HG02973 (cell line): ENCODE measurements at regions not wholly inside any gene's neighbourhood (a gene's known extent, or its start where the extent isn't known, plus 50 kb on each side); places are given as distances from the start of the nearest gene placed in this dataset.
"Not testable (repeated sequence)": the region's sequence is repeated elsewhere in the genome, so short reads cannot be mapped to it uniquely, and the experiment has no call there.

Source experiments
- ATAC-seq: cut with Tn5 transposase; IDR thresholded peaks from one replicate; pipeline ENCODE4 v1.9.1; 2021; ENCODE audit warnings: moderate library complexity; ENCODE audit not compliant: unreplicated experiment

- ATAC-seq, result no peak
Measured at GRCh38 chr3:80374423-80374822, 606.6 kb upstream of the ROBO1 start.

DNA sequence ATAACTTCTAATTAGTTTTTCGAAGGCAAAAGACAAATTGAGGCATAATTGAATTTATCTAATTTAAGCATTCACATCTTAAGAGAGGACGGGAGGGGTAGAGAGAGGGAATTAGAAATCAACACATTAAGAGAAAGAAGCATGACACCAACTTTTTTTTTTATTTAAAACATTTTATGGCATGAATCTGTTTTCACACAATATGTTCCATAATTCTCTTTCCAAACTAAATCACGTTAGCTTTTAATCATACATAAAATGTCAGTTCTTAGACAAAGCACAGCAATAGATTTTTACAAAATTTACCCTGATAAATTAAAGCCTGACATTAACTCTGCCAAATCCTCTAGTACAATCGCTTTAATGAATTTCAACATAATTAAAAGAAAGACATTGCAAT, 600.8 kb upstream of the ROBO1 start:
- ATAC-seq, result no peak

DNA sequence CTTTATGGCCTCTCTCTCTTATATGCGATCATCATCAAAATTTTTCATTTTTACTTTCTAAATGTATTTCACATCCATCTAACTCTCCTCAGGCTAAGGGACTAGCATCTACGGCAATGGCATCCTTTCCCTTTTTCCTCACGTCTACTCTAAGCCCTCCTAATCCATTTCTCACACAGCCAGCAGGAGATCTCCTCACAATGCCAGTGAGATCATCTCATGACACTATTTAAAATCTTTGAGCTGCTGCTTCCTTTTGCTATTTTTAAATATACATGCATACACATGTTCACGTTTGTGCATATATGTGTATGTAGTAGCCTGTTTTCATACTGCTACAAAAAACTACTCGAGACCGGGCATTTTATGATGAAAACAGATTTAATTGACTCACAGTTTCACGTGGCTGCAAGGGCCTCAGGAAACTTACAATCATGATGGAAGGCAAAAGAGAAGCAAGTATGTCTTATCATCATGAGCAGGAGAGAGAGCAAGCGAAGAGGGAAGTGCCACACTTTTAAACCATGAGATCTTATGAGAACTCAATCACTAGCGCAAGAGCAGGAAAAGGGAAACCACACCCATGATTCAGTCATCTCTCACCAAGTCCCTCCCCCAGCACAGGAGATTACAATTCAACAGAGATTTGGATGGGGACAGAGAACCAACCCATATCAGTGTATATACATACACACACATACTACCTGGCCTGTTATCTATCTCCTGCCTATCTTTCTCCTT, 599.2 kb upstream of the ROBO1 start:
- no peak for ATAC-seq

- ATAC-seq, result no peak
Measured at GRCh38 chr3:80357761-80358160, 590.0 kb upstream of the ROBO1 start.

GRCh38 chr3:80355144-80355543, 587.3 kb upstream of the ROBO1 start:
- no peak for ATAC-seq

DNA sequence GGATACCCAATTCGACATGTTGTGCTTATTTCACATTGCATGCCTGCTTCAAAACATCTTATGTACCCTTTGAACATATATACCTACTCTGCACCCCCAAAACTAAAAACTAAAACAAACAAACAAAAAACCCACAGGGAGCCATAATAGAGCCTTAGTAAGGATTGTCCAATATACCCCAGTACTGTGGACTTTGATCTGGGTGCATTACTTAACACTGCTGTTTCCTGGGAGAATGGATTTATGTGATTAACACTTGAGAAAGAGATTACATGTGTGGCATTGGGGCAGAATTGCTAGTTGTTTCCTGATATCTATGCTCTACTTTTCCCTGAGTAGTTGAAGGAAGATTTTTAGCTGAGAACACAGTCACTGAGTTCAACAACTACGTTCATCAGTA, 583.4 kb upstream of the ROBO1 start:
- ATAC-seq, result no peak

- ATAC-seq, result no peak
Measured at GRCh38 chr3:80350771-80351170, 583.0 kb upstream of the ROBO1 start.

DNA sequence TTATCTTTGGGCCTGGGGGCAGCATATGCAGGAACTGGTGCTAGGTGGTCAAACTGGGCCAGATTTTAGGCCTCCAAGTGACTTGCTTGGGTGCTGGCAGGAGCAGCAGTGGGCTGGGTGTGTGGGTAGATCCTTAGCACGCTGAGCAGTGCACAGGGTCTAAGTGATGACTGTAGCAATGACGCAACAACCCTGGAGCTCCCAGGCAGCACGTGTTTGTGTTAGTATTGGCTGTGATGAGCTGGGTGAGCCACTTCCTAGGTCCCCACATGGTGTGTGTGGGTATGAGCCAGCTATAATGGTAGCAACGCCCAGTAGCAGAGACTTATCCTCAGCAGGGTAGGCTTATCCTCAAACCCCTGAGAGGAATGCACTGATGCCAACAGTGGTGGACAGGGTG, 570.6 kb upstream of the ROBO1 start:
- no peak for ATAC-seq

DNA sequence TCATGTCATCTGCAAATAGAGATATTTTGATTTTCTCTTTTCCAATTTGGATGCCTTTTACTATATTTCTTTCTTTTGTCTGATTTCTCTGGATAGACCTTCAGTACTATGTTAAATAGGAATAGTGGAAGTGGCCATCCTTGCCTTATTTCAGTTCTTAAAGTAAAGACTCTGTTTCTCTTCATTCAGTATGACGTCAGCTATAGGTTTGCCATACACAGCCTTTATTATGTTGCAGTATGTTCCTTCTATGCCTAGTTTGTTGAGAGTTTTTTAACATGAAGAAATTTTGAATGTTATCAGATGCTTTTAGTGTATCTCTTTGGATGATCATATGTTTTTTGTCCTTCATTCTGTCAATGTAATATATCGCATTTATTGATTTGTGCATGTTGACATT, 566.7 kb upstream of the ROBO1 start:
- no peak for ATAC-seq

DNA sequence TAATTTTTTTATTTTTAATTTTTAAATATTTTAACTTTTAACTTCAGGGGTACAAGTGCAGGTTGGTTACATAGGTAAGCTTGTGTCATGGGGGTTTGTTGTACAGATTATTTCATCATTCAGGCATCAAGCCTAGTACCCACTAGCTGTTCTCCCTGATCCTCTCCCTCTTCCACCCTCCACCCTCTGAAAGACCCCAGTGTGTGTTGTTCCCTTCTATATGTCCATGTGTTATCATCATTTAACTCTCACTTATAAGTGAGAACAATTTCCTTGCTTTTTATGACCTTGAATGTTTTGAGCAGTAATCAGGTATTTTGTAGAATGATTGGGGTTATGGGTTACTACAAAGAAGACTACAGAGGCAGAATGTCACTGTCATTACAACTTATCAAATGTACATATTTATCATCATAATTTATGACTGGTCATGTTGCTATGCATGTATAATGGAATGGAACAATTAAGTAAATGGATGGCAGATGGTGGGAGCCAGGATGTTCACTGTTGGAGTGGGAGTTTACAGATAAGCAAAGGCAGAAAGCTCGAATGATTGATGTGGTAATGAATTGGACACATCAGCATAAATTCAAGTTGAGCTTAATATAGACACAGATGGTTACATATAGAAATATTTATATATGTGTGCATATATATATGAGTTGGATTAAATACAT, 563.8 kb upstream of the ROBO1 start:
- ATAC-seq, result no peak

DNA sequence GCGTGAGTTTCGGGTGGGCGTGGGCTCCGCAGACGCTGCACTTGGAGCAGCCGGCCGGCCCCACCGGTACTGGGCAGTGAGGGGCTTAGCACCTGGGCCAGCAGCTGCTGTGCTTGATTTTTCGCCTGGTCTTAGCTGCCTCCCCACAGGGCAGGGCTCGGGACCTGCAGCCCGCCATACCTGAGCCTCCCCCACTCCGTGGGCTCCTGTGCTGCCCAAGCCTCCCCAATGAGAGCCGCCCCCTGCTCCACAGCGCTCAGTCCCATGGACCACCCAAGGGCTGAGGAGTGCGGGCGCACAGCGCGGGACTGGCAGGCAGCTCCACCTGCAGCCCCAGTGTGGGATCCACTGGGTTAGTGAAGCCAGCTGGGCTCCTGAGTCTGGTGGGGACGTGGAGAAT, 546.7 kb upstream of the ROBO1 start:
- ATAC-seq, result not testable (repeated sequence)

DNA sequence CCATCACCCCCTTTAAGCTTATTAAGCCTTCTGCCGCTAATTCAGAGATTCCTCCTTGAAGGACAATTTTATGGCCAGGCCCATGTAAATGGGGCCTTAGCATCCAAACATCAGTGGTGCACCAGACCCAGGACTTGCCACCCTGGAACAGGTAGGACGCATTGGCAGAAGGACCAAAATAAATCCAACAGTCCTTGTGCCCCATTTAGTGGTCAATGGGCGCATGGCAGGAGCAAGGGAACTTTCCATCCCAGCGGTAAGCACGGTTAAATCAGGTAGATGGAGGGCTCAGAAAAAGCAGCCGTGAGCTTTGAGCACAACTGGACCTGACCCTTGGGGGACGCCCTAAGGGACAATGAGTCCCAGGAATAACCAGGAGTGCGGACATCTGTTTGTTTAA, 540.8 kb upstream of the ROBO1 start:
- ATAC-seq, result no peak

DNA sequence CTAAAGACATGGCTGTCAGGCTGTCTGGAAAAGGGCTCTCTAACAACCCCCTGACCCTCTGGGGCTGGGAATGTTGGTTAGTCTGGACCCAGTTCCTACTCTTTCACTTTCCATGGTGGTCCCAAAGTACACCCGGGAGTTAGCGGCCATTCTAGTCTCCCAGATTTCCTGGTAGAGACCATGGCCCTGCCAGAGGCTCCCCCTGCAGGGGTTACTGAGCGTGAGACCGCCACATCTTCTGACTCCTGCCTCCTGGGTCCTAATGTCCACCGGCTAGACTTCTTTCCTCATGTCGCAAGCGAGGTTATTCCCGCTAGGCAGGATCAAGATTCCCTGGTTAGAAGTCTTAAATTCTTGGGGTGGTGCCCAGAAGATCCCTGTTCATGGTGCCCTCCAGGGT, 540.0 kb upstream of the ROBO1 start:
- ATAC-seq, result no peak

- ATAC-seq, result no peak
Measured at GRCh38 chr3:80297720-80298119, 529.9 kb upstream of the ROBO1 start.

DNA sequence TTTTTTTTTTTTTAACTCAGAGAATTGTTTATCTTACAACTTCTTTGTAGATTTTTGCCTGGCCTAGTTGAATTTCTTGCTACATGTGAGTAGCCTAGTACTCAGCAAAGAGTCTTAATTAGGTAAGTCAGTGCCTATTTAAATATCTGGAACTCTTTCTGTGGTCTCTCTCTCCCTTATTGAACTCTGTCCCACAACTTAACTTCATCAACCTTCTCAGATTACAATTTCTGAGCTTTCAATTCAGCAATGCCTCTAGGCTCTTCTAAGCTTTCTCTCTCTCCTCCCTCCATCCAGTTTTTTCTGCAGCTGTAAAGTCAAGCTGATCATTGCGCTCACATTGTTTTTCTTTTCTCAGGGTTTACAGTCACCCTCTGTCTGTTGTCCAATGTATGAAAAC, 517.6 kb upstream of the ROBO1 start:
- ATAC-seq, result no peak

DNA sequence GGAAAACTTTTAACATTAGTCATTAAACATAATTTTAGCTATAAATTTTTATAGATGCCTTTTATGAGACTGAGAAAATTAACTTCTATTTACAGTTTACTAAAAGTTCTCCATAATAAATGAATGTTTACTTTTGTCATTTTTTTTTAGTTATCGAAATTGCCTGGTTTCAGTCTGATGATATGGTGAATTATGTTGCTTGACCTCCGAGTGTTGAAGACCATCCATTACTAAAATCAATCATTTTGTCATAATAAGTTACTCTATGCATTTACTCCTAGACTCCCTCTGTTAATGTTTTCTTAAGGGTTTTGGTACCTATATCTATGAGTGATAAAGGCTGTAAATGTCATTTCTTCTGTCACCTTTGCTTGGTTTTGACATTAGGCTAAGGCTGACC, 516.0 kb upstream of the ROBO1 start:
- no peak for ATAC-seq

DNA sequence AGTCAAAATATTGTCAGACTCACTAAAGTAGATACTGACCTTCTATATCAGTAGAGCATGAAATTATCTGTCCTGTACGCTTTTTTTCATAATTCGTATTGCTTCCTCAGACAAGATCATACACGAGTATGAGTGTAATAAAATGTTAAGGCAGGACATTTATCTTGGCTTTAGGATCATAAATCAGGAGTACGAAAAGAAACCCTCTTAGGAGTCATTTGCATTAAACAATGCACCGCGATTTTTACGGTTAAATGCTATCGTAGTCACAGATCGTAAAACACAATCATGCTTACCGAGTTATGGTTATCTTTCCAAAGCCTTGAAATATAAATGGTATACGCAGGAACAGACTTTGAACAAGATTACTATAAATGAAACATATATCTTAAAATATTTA, 510.3 kb upstream of the ROBO1 start:
- no peak for ATAC-seq

GRCh38 chr3:80275120-80275519, 507.3 kb upstream of the ROBO1 start:
- no peak for ATAC-seq

- no peak for ATAC-seq
Measured at GRCh38 chr3:80263260-80263659, 495.5 kb upstream of the ROBO1 start.

DNA sequence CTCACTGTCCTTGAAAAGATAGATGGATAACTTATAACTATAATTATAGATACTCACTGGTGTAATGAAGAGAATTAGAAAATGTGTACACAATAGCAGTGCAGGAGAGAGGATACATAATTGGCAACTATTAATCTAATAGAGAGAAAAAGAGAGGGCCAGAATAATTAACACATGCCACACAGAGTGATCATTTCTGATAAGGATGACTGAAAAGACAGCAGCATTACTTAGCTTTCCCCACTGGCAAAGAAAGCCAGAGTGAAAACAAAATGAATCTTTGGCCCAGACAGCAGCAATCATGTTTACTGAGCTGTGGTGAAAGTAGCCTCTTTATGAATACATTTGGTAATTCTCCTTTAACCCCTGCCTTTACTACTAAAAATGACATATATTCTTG, 493.3 kb upstream of the ROBO1 start:
- no peak for ATAC-seq

- no peak for ATAC-seq
Measured at GRCh38 chr3:80259736-80260135, 491.9 kb upstream of the ROBO1 start.

DNA sequence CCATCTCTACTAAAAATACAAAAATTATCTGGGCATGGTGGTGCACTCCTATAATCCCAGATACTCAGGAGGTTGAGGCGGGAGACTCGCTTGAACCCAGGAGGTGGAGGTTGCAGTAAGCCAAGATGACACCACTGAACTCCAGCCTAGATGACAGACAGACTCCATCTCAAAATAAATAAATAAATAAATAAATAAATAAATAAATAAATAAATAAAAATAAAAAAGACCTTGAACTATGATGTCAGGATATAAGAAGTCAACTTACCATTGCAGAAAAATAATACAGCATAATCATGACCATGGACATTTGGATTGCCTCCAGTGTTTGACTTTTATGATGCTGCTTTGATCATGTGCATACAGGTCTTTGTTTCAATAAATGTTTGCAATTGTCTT, 484.3 kb upstream of the ROBO1 start:
- no peak for ATAC-seq

DNA sequence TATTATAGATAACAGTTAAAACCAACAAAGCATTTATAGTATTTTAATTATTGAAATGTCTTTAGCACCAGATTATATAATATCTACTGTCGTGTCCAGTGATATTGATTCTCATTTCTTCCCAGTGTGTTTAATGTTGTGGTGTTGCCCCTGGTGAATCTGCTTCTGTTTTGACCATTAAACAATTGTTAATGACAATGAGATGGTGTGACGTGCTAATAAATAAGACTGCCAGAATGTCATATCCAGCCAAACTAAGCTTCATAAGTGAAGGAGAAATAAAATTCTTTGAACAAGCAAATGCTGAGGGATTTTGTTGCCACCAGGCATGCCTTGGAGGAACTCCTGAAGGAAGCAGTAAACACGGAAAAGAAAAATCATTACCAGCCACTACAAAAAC, 480.0 kb upstream of the ROBO1 start:
- ATAC-seq, result no peak
